NB4 (cell line): ENCODE measurements at regions not wholly inside any gene's neighbourhood (a gene's known extent, or its start where the extent isn't known, plus 50 kb on each side); places are given as distances from the start of the nearest gene placed in this dataset.

ENCODE experiments used
- CTCF ChIP-seq: IDR thresholded peaks from one replicate; pipeline ENCODE4 v1.5.1; 2012; ENCODE audit warnings: low read depth, low read length
- MYC ChIP-seq: IDR thresholded peaks from 2 replicates; pipeline ENCODE4 v1.6.1; 2011; ENCODE audit warnings: low read depth, low read length
- POLR2A ChIP-seq: IDR thresholded peaks from 2 replicates; pipeline ENCODE4 v1.6.1; 2011; ENCODE audit warnings: mild to moderate bottlenecking; ENCODE audit not compliant: insufficient read length; ENCODE audit errors: extremely low read depth

DNA sequence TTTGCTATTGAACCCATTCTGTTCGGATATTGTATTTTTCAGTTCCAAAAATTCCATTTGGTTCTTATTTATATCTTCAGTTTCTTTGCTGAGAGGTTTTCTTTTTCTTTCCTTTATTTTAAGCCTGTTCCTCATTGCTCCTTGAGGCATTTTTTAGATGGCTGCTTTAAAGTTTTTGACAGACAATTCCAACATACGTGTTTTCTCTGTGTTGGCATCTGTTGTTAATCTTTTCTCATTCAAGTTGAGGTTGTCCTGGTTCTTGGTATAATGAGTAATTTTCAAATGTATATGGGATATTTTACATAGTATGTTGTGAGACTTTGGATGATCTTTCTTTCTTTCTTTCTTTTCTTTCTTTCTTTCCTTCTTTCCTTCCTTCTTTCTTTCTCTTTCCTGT, 1078.0 kb upstream of the CELF2 start:
- TF ChIP-seq POLR2A (no peak), CTCF (no peak), MYC (no peak)
